RPMI8226 (cell line): ENCODE measurements at regions not wholly inside any gene's neighbourhood (a gene's known extent, or its start where the extent isn't known, plus 50 kb on each side); places are given as distances from the start of the nearest gene placed in this dataset.
"Not testable (repeated sequence)": the region's sequence is repeated elsewhere in the genome, so short reads cannot be mapped to it uniquely, and the experiment has no call there.

Experiments used
- DNase-seq: peaks from one replicate; pipeline ENCODE4 v3.0.0-alpha.2; 2015

DNA sequence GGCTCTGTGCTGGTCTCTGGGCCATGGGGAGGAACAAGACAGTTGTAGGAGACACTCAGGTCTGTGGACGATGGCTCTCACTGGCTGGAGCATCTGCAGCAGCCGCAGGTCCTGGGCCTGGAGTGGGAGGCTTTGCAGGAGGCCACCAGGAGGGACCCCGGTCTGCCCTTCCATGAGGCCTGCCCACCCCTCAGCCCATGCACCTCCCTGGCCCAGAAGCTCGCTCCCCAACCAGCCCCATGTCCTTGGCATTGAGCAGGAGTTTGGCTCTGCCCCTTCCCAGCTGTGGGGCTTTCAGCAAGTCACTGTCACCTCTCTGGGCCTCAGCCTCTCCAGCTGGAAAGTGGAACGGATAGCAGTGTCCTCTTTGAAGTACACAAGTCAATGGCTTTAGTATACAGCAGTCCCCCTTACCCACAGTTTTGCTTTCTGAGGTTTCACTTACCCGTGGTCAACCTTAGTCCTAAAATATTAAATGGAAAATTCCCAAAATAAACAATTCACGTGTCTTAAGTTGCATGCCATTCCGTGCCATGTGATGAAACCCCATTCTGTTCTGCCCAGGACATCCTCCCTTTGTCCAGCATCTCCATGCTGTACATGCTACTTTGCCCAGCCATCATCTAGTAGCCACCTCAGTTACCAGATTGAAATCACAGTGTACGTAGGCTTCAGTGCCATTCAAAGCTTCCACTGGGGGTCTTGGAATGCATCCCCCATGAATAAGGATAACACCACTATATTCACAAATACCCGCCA, 104.0 kb downstream of the CPZ start:
- no peak for DNase-seq

DNA sequence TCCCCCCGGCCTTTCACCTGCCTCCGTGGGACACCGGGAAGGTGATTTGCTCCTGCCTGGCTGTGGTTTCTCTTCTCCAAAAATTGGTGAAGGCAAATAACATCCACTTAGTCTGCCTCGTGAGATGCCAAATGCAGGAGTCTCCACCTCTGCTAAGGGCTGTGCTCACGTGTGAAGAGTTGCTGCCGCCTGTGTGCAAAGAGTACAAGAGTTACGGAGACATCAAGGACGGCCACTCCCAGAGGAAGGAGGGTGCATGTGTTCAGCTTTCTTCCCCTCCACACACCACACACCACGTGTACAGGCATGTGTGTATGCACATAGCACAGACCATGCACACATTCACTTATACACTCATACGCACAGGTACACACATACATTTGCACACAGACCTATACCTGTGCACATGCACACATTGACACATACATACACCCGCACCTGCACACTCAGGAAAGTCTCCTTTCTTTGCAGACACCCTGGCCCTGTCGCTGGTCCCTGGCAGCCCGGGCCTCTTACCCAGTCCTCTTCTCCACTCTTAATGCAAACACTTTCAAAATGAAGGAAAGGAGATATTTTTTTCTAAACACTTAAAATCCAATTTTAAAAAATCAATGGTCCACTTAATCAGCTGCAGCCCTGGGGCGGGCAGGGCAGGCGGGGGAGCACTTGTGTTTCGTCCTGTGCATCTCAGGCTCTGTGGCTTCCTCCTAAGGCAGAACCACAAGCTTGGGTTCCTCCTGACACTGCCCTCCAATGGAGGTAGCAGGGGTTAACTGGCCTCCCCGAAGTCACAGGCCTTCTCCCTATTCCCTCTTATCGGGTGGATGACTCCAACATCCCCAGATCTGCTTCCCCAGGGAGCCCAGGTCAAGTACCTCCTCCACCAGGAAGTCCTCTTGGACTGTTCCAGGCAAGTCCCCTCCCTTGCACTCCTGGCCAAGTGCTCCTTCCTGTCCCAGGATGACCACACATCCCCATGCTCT, 103.0 kb downstream of the CPZ start:
- no peak for DNase-seq

DNA sequence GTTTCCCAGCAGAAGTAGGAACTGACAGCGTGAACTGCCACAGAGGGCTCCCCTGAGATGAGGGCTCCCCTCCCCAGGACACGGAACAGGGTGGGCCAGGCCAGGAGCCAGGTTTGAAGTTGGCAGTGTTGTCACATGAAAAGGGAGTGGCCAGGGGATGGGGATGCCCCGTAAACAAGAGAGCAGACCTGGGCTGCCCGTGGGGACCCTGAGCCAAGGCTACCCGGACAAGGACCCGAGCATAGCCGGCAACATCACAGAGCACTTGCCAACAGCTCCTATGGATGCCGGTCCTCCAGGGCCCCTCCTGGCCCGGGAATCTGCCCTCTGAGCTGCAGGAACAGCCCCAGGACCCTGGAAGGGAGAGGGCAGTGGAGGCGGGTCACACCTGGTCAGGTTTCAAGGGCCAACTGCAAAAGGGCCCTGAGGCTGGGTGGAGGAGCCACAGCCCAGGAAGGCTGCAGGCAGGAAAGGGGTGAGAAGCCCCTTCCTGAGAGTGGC, 102.1 kb downstream of the CPZ start:
- DNase-seq: no peak

DNA sequence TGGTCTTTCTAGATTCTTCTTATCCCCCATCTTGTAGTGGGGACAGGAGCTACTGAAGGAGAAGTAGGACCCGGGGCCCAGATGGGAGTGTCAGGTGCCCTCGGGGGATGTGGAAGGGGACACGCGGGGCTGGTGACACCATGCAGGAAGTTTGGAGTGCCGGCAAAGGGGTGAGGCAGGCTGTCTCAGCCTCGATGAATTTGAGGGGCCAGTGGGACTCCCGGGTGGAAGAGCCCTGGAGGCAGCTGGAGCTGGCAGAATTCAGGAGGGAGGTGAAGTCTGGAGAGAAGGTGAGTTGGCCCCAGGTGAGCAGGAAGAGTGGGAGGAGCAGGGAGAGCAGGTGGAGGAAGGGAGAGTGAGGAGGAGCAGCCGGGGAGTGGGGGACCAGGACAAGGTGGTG, 101.7 kb downstream of the CPZ start:
- DNase-seq: no peak

DNA sequence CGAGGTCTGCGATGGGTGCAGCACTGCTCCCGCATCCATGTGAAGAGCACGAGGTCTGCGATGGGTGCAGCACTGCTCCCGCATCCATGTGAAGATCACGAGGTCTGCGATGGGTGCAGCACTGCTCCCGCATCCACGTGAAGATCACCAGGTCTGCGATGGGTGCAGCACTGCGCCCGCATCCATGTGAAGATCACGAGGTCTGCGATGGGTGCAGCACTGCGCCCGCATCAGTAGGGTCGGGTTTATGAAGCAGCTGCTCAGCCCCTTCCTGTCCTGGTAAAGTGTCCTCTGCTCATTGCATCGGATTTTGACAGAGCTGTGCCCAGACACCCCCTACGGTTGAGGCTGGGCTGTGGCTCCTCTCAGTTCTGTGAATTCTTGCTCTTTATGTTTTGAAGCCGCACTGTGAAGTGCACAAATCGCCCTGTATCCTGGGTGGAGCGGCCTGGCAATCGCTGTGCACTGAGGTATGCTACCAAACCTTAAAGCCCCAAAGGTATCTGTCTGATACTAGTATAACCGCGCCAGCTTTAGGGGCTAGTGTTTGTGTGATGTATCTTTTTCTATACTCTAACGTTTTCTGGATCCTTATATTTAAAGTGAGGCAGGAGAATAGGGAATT, 98.7 kb downstream of the CPZ start:
- no peak for DNase-seq

DNA sequence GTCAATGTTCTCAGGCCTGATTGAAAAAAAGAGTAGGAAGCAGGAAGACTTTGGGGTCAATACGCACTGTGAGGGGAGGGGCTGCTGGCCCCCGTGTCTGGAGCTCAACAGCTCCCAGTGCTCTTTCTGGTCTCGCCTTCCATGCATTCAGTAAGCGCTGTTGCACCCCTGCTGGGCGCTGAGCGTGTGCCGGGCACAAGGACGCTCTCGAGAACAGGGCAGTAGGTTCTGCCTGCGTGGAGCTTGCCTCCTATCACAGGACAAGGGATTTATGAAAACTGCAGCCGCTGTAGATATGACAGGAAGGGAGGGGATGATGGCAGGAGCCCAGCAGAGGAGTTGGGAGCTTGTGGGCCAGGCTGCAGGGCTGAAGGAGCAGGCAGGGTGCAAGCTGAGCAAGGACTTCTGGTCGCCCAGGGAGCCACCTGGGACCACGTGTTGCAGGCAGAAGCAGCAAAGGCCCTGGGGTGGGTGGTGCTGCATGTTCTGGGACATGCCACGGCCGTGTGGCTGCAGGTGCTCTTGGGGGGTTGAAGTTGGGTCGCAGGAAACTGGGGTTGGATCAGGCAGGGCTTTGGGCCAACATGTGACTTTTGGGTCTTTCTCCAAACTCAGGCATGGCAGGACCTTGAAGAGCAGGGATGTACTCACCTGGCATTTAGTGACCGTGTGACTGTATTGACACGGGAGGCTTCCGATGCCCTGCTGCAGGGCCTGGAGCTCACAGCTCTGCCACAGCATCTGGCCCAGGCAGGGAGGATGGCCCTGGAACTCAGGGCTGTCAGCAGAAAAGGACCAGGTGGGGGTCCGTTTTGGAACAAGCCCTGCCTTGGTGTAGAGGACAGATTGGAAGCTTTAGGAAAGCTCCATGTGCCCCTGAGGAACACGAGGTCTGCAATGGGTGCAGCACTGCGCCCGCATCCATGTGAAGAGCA, 97.9 kb downstream of the CPZ start:
- no peak for DNase-seq

DNA sequence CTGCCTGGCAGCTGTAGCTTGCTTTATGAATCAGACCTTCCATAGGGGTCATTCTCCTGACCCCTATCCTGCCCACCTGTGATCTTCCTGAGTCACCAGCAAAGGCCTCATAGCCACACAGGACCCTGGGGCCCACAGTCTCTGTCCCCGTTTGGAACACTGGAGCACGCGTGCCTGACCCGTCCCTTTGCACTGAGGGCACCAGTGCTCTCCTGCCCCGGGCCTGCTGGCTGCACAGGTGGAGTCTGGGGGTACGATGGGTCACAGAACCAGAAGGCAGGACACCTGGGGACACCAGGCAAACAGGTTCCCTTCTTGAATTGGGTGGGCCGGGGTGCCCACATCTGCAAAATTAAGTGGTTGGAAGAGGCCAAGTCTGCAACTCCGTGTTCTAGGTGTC, 97.2 kb downstream of the CPZ start:
- no peak for DNase-seq

DNA sequence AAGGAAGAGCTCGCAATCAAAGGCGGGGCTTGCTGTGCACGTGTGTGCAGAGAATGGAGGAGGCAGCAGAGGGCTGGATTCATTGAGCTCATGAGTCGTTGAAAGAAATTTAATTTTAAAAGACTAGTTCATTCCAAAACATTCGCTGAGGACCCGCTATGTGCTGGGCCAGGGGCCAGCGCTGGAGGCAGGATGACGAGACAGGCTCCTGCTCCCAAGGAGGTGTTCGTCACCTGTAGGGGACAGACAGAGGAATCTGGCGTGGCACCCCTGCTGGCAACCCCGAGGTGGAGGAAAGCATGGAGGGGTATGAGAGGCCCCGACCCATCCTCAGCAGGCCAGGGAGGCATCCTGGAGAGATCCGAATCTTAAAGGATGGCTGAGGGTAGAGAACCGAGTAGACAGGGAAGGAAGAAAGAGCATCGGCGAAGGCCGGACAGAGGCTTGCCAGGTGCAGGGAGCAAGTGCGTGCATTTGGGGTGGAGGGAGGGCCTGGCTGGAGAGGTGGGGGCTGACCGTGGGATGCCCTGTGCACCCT, 96.4 kb downstream of the CPZ start:
- DNase-seq: no peak

DNA sequence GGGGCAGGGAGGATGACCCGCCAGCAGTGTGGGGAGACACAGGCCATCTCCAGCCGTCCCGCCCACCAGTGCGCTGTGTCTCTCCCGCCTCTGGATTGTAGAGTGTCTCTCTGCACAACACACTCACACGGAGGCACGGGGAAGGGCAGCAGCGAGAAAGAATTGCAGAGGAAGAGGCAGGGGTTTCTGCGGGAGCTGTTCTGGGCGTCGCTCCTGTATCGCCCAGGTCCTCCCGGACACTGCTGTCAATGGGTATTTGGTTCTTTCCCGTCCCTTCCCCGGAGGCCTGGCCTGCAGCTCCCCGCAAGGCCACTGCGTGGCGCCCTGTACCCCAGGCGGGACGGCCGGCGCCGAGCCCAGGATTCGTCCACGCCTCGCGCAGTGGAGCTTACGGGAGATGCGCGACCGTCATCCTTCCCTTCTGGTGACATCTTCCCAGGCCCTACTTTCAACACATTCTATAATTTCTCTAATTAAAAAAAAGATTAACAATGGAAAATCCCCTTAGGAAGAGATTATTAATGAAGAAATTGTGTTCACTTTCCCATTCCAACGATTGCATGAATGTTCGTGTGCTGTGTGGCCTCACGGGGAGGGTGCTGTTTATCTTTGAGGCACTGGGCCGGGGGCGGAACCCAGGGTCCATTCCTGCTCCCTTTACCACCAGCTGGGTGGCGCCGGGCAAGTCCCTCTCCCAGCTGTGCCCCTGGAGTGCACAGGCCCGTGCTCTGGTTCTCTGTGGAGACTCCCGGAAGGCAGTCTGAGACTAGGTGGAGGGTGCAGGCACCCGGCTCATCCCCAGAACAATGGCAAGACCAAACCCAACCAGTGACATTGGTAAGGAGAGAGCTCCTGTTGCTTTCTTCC, 95.7 kb downstream of the CPZ start:
- peak; percentile 41 for DNase-seq

DNA sequence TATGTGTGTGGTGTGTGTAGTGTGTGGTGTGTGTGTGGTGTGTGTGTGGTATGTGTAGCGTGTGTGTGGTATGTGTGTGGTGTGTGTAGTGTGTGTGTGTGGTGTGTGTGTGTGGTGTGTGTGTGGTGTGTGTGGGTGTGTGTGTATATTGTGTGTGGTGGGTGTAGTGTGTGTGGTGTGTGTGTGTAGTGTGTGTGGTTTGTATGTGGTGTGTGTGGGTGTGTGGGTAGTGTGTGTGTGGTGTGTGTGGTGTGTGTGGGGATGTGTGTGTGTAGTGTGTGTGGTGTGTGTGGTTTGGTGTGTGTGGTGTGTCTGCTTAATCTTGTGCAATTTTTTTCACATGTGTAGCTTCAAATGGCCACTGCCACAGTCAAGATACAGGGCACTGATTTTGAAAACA, 94.5 kb downstream of the CPZ start:
- no peak for DNase-seq

DNA sequence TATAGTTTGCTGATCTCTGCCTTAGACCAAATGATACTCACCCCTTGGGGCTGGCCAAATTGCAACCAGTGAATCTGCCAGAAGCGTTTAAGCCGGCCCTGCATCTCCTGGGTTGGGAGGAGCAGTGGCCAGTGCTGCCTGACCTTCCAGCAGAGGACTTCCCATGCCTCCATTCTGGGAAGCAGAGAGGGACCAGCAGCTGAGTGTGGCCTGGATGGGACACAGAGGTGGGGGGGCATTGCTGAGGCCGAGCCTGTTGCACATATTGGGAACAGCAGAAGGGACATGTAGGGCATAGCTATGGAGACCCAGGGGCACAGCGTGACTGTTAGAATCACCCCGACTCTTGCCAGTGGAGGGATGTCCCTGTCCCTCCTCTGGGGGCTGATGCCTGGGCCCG, 93.3 kb downstream of the CPZ start:
- no peak for DNase-seq

DNA sequence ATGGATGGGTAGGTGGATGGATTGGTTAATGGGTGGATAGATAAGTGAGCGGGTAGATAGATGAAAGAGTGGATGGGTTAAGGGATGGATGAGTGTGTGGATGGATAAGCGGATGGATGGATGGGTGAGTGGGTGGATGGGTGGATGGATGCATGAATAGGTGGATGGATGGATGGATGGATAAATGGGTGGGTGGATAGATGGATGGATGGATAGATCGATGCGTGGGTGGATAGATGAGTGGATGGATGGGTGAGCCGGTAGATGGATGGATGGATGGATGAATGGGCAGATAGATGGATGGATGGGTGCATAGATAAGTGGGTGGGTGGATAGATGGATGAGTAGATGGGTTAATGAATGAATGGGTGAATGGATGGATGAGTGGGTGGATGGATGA, 90.9 kb downstream of the CPZ start:
- DNase-seq: no peak

DNA sequence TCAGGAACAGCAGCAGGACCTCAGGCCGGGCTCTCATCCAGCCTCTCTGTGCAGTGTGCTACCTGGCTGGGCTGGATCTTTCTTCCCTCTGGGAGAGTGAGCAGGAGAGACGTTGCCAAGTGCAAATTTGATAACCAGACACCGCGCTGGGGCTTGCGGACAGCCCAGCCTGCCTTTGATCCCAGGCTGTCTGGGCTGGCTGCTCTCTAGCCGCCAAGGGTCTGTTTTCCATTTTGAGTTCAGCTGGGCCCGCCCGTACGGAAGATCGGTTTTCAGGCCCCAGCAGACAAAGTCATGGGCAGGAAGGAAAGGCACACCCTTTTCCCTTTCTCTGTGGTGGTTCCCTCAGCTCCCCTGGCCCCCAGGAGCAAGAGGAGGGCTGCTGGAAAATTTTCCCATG, 90.2 kb downstream of the CPZ start:
- DNase-seq: no peak

DNA sequence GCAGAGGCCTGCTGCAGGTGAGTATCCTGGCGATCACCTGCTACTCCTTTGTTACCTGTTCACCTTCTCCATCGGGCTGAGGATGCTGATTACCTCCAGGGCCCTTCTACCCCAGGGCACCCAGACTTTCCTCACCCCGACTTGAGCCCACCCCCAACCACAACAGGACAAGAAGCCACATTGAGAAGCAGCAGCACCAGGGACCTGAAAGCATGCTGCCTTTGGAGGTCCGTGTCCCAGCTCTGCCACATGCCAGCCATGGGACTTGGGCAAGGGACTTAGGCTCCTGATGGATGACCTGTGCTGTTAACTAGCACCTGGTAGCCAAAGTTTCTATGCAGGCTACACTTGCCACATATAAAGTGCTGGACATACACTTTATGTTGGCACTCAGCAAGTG, 89.7 kb downstream of the CPZ start:
- no peak for DNase-seq

DNA sequence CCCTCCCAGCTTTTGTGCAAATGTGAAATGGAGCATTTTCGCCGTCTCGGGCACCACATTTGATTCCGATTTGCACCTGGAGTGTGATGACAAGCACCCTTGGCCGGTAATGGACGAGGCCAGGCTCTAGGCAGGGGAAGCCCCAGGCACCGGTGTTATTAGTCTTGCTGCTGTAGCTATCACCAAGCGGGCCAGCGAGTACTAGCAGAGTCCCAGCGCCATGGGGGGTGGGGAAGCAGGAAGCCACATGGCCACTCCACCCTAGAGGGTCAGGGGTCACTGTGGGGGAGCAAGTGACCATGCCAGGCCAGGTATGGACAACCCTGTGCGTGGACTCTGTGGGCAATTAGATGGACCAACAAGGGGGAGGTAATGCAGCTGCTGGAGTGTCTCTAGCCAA, 88.8 kb downstream of the CPZ start:
- DNase-seq: no peak

DNA sequence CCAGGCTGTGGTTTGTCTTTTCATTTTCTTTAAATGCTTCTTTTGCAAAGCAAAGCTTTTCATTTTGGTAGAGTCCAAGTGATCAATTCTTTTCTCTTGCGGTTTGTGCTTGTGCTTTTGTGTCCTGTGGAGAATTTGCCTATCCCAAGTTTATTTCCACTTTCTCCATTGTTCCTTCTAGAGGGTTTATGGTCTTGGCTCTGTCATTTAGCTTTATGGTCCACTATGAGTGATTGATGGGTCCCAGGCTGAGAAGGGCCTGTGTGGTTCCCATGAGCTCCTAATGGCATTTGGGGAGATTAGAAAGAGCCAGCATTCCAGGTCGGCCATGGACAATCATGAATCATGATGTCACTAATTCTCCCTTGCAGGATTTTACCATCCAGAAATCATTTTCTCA, 86.5 kb downstream of the CPZ start:
- no peak for DNase-seq

DNA sequence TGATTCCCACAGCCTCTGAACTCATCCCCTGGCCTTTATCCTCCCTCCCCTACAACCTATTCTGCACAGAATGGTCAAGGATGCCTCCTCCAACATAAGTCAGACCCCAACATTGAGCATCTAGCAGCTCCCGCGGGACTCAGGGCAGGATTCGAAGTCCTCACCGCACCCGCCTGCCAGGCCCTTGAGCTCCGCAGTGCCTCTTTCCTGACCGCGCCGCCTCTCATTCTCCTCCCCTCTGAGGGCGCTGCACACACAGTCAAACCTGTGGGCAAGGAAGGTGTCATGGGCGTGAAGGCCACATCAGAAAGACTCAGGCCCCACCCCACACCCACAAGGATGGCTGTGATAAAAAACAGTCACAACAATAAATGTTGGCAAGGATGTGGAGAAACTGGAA, 84.1 kb downstream of the CPZ start:
- no peak for DNase-seq

DNA sequence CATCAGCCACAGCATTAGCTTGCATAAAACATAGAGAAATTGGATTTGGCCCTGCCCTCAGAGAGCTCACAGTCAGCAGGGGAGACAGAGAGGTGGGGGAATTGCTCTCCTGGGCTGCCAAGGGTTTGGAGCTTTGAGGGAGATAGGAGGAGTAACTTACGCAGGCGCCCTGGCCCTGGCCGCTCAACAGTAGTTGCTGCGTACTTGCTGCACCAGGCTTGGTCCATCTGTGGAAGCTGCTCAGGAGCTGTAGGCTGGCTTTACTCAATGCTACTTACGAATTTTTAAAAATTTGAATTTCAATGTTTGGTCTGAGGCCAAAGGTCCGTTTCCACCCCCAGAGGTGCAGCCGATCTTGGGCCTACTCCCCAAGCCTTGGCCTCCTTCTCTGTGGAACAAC, 83.3 kb downstream of the CPZ start:
- no peak for DNase-seq

DNA sequence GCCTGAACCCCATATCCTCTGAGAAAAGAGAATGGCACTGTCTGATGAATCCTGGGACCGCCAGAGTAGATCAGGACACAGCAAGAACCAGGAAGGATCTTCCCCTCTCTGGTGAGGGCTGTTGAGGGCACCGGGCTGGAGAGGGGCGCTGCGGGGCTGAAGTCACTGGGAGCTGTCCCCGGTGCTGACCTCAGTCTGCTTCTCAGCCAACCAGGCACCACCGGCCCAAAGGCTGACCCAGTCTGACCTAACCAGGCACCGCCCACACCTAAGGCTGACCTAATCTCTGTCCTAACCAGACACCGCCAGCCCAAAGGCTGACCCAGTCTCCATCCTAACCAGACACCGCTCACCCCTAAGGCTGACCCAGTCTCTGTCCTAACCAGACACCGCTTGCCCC, 82.8 kb downstream of the CPZ start:
- peak; percentile 22 for DNase-seq

DNA sequence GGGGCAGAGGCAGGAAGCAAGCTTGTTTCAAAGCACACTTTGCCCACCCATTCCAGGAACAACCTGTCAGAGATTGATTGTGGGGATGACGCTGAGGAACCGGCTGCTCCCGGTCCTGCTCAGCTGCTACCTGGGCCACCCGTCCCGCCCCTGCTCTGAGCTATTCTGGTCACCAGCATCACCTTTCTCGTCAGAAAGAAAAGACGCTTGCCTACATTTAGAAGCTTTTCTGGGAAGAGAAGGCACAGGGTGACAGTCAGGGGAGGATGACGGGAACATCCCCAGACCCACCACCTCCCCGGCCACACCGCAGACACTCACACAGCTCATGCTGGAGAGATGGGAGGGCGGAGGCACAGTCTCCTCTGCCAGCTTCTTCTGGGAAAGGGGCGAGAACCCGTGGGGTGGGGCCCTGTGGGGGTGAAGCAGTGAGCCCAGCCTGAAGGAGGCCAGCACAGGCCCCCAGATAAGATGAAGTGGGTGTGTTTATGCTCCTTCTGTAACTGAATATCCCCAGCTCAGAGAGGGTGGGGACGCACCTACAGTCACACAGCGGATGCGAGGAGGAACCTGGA, 81.8 kb downstream of the CPZ start:
- no peak for DNase-seq

DNA sequence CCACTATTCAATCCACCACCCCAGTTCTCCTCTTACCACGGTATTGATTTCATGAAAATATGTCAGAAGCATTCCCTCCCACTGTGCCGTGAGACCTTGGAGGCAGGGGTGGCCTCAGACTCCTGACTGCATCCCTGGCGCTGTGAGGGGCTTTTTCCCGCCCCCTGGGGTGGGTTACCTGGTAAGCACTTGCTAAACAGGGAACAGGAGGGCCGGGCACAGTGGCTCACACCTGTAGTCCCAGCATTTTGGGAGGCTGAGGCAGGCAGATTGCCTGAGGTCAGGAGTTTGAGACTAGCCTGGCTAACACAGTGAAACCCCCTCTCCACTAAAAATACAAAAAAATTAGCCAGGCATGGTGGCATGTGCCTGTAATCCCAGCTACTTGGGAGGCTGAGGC, 80.5 kb downstream of the CPZ start:
- not testable (repeated sequence) for DNase-seq
